Colon (tissue), 2 donors: ENCODE measurements at regions not wholly inside any gene's neighbourhood (a gene's known extent, or its start where the extent isn't known, plus 50 kb on each side); places are given as distances from the start of the nearest gene placed in this dataset.
"Not testable (repeated sequence)": the region's sequence is repeated elsewhere in the genome, so short reads cannot be mapped to it uniquely, and the experiment has no call there.

ENCODE experiments used
- FAIRE-seq: peaks from 2 replicates; lab custom pipeline; 2012; peaks lifted over from hg19 to GRCh38; lab: Jason Lieb, UNC
- donor health status: control.
- donor health status: control.

DNA sequence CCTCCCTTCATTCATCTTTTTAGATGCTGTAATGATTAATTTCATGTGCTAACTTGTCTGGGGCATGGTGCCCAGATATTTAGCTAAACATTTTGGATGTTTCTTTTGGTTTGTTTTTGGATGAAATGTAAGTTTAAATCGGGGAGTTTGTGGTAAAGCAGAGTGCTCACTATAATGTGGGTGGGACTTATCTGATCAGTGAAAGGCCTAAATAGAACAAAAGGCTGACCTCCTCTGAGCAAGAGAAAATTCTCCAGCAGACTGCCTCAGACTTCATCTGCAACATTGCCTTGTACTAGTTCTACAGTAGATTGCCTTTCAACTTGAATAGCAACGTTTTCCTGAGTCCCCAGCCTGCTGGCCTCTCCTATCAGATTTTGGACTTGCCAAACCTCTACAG lies 183.6 kb downstream of the S1PR1 start:
- no peak for FAIRE-seq

DNA sequence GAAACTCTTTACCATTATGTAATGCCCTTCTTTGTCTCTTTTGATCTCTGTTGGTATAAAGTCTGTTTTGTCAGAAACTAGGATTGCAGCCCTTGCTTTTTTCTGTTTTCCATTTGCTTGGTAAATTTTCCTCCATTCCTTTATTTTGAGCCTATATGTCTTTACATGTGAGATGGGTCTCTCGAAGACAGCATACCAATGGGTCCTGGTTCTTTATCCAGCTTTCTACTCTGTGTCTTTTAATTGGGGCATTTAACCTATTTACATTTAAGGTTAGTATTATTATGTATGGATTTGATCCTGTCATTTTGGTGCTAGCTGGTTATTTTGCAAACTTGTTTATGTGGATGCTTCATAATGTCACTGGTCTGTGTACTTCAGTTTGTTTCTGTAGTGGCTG lies 191.3 kb downstream of the S1PR1 start:
- FAIRE-seq, result not testable (repeated sequence)

DNA sequence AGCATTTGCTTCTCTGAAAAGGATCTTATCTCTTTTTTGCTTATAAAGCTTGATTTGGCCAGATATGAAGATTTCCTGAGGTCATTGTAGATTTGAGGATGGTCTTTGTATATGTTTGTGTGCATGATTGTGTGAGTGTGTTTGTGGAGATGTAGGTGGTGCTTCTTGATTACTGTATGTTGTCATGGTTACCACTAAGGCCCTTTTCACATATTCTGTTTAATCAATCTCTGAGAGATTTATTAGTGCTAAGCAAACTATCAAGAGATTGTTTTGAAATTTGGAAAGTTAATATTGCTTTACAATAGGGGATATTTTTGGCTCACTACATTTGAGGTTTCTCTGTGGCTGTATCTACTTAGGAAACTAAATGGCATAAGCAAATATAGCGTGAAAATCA lies 191.7 kb downstream of the S1PR1 start:
- FAIRE-seq, result no peak

DNA sequence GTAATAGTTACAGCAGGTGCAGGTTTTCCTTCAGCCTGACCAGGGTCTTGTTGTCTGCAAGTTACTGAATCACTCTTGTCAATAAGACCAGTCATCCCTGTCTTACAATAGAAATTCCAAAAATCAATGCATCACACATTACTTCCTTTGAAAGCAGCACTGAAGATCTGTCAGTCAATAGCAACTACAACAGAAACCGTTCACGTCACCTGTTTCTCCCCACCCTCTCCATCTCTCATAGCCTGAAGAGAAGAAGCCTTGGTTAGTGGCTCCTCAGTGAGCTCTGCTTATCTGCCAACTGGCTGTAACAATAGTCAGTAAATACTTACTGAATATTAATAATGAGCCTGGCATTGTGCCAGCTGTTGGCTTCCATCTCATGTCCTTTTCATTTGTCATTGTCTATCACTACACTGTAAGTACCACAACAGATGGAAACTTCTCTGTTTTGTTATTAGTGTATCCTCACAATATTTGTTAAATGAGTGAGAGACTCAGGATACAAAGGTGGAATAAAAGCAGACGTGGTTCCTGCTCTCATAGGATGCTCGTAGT lies 195.2 kb downstream of the S1PR1 start:
- no peak for FAIRE-seq

DNA sequence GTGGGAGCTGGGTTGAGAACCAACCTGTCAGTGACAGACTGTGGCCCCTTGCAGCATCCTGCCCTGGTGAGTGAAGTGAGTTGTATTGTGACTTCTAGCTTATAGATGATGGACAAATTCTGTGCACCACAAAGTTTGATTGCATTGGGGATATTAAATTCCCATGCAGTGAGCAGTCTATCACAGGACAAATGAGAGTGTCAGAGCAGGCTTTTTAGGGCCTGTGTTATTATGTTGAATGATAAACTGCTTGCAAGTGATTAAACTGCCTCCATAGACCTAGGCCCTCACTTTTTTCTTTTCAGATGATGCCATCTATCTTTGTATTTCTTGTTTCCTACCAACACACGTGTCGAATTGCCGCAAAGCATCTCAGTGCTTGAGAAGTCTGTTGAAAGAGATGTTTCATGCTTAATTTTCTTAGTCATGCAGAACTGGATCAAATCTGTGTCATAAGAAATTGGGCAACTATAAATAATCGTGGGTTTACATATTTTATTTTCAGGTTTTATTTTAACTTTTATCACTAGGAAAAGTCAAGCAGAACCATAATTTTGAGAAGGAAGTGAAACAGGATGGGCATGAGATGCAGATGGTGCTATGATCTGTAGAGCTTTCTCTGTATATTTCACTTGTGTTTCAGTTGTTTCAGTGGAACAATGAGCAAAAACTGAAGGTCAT lies 199.2 kb downstream of the S1PR1 start:
- no peak for FAIRE-seq

DNA sequence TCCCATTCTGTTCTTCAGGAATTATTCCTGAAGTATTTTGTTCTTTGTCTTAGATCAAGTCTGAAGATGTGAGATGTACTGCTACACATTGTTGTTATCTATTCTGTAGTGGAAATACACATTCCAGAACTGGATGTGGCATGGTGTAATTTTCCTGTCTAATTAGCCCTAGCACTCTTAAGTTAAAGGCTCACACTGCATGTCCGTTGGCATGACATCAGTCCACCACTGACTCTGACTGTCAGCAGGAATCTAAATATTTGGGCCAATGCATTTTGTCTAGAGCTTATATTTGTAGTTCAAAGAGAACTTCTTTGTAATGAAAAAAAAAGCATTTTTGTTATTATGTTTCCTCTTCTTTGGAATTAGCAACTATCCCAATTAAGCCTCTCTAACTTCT lies 201.0 kb downstream of the S1PR1 start:
- FAIRE-seq, result no peak

DNA sequence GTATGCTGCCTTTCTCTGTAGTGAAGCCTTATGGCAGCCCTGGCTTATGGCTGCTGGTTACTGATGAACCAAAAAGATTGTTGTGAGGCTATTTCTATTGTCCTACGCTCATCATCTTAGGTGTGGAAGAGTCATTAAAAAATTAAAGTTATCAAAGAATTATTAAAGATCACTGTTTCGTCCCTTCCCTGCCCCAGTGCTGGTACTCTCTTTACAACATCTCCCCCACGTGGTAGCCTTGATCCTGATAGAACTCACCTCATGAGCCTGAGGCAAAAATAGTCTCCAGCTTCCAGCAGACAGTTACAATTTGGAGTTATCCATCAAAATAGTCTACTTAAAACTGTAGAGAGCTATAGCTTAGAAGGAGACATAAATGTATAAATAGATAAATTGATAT lies 201.5 kb downstream of the S1PR1 start:
- no peak for FAIRE-seq

DNA sequence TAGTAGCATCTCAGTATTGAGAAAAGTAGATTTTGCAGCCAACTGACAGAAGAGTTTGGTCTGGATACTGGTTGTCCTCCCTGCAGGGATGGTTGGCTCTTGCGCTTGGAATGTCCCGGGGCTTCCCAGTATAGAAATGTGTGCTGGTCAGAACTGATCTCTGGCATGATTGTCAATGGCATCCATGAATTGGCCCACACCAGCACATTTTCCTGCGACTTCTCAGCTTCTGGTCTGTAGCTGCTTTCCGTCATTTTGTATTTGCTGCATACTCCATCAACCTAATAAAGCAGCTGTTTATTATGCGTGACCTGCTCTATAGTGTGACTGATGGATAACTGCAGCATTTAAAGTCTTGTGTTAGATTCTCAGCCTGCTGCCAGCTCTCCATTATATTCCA lies 203.7 kb downstream of the S1PR1 start:
- no peak for FAIRE-seq

DNA sequence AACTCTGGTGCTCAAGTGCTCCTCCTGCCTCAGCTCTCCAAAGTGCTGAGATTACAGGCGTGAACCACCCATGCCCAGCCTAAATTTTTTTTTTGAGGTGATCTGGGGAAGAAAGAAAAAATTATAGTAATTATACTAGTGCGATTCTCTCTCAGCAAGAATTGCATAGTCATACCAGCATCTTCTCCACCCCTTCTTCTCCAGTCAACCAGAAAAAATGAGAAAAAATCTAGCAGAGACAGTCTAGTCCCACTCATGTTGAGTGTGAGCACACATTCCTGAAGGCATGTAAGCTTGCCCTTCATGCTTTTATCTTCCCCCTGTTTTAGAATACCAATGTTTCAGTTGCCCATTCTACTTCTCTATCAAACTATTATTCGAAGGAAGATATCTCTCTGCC lies 207.6 kb downstream of the S1PR1 start:
- FAIRE-seq, result no peak

DNA sequence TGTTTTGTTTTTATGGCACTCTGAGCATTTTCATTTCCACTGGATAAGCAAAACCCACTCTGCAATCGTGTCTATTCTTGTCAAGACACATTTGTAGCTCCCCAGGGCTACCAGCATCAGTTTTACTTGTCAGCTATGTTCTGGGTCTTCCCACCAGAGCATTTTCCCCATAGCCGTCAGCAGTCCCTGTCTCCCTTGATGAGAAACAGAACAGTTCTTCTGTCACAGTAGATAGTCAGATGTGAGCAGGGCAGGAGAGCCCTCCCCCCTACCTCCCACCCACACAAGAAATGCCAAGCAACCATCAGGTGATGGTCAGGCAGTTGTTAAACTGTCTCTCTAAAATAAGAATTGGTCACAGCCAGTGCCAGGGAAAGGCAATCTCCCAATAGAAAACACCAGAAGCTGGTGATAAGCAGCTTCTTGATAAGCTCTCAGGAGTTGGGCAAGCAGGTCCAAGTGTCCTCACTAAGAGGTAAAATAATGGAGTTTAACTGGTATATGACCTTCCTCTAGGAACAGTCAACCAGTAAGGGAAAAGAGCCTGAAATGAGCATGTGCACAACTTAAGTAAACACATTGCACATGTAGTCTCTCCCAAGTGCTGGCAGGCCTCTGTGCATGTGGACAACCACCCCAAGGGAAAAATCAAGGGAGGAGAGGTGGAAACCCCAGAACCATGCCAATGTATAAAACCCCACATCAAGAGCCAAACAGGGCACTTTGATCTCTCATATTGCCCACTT lies 208.2 kb downstream of the S1PR1 start:
- no peak for FAIRE-seq

DNA sequence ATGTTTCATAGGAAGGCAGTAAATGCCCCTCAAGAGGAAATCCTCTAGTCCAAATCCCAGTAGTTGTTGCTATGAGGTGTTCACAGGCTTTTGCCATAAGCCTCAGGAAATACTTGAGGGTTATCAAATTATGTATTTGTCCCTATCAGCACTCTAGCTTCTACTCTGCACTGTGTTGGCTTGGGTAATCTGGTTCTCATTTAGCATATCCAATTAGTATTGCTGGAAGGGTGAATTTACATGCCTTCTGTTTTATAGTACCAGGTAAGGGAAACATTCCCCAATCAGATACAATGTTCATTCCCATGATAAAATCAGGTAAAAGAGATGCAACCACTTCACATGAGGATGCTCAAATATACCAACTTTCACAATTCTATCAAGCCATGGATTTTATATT lies 211.2 kb downstream of the S1PR1 start:
- FAIRE-seq, result no peak

DNA sequence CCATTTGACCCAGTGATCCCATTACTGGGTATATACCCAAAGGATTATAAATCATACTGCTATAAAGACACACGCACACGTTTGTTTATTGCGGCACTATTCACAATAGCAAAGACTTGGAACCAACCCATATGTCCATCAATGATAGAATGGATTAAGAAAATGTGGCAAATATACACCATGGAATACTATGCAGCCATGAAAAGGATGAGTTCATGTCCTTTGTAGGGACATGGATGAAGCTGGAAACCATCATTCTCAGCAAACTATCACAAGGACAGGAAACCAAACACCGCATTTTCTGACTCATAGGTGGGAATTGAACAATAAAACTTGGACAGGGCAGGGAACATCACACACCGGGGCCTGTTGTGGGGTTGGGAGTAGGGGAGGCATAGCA lies 213.9 kb downstream of the S1PR1 start:
- FAIRE-seq, result not testable (repeated sequence)

DNA sequence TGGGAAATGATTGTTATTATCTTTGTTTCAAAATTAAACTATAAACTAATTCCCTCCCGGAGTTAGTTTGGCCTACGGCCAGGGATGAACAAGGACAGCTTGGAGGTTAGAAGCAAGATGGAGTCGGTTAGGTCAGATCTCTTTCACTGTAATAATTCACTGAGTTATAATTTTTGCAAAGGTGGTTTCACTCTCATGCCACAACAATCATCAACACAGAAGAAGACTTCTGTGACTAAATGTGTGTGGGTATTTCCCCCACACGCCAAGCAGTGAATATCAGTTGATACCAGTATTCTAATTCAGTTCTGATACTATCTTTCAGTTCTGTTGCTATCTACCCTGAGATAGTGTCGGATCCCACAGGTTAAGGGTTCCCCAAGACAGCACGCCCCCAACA lies 215.1 kb downstream of the S1PR1 start:
- FAIRE-seq, result no peak

DNA sequence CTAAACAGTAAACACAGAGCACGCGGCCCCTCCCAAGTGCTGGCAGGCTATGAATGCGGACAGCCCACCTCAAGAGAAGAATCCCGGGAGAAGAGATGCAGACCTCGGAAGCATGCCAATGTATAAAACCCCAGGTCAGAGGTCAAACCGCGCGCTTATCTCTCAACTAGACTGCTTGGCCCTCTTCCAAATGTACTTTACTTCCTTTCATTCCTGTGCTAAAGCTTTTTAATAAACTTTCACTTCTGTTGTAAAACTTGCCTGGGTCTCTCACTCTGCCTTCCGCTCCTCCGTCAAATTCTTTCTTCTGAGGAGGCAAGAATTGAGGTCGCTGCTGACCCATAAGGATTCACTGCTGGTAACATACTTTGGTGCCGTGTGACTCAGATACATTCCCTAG lies 216.0 kb downstream of the S1PR1 start:
- FAIRE-seq, result no peak

DNA sequence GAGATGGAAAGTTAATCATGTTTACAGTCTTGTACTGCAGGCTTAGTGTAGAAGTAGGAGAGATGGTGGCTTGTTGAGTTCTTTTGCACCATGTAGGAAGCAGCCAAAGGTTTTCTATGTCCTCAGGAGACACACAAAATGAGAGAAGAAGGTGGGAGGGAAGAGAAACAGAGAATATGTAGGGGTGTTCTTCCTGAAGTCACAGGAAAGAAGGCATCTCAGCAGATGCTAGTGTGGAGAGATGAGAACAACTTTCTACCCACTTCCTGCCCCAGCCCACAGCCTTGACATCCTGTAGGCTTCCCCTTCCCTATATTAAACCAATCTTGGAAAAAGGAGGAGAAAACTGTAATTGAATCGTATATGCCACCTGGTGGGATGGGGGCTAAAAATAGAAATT lies 217.0 kb downstream of the S1PR1 start:
- no peak for FAIRE-seq

DNA sequence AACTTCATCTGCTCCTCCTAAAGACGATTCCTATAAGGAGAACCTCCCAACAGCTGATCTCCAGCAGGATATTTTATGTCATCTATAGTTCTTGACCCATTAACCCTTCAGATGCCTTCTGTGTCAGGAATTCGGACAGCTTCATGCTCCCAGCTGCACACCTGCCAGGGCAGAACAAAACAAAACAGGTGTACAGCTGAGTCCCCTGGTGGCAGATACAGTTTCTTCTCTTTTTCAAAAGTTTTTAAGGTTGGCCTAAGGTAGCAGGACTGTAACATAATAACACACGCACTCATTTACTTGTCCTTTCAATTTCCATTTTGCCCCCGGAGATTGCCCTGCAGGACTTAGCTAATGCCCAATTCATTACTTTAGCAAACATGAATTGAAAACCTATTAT lies 218.3 kb downstream of the S1PR1 start:
- no peak for FAIRE-seq

DNA sequence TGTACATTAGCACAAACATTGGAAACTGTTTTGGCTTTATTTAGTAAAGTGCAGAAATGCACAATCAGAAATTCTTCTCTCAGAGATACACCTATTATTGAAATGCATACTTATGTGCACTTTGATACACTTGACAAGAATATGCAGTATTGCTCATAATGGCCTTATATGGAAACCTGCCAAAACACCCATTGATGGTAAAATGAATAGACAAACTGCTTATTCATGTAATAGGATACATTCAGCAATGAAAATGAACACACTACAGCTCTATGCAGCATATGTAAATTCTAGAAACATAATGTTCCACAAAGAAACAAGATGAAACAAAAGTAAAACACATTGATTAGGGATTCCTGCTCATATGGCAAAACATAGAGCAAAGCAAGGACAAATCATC lies 223.9 kb downstream of the S1PR1 start:
- no peak for FAIRE-seq

DNA sequence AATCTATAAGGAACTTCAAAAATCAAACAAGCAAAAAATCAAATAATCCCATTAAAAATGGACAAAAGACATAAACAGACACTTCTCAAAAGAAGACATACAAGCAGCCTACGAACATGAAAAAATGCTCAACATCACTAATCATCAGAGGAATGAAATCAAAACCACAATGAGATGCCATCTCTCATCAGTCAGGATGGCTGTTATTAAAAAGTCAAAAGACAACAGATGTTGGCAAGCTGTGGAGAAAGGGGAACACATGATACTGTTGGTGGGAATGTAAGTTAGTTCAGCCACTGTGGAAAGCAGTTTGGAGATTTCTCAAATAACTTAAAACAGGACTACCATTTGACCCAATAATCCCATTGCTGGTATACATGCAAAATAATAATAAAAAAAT lies 226.4 kb downstream of the S1PR1 start:
- no peak for FAIRE-seq

DNA sequence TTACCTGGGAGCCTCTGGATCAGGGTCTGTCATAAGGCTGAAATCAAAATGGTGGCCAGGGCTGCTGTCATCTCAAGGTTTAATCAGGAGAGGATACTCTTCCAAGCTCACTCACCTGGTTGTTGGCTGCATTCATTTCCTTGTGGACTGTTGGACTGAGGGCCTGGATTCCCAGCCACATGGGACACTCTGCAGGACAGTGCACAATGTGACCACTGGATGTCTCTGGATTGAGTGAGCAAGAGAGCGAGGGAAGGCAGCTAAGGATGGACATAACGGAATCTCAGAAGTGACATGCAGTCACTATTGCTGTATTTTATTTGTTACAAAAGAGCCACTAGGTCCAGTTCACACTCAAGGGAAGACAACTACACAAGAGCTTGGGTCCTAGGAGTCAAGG lies 229.1 kb downstream of the S1PR1 start:
- no peak for FAIRE-seq

DNA sequence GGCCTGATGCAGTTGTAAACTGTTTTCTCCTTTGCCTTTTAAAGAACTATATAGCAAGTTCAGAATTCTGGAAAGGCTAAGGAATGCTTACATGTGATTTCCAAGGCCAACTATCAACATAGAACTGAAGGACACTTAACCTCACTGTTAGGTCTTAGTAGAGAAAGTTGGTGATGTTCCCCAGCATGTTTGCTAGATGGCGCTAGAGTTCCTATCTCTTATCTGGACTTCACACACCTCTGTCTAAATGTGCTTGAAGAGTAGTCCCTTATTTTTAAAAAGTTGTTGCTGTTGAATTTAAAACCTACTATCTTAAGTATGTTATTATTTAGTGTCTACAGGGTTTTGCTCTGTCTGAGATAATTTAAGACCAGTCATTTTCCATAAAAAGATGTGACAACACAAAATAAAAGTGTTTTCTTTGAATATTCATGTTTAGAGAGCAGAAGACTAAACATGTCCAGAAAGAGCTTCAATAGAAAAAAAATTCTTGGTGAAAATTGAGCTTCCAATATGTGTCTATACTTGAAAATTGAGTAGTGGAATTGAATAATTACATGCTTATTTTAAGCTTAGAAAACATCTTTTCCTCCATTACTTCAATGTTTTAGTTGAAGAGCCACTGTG lies 237.3 kb downstream of the S1PR1 start:
- FAIRE-seq, result no peak

DNA sequence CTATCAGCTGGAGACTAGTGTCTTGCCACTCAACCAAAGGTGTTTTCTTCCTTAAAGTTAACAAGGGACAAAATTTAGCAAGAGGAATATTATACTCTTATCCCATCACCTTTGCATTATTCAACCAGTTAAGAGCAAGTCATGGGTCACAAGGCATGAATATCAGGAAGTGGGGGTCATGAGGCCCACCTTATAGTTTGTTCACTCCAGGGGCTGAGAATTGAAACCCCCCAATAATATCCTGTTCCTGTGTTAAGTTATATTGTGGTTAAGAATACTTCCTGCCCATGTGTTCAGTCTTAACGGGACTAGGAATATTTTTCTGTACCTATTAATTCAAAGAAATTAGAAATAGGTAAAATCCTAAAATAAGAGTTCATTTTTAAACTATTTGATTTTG lies 239.7 kb downstream of the S1PR1 start:
- FAIRE-seq, result no peak

DNA sequence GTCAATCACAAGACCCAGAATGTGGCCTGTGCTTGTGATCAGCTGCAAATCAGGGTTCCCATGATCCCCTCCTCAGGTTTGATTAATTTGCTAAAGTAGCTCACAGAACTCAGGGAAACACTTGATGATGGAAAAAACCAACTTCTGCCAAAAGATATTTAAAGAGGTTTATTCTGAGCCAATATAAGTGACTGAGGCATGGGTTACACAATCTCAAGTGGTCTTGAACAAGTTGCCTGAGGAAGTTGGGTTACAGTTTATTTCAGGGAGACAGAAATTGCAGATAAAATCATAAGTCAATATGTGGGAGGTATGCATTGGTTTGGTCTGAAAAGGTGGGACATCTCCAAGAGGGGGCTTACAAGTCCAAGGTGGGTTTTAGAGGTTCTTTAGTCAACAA lies 243.1 kb downstream of the S1PR1 start:
- FAIRE-seq, result no peak

DNA sequence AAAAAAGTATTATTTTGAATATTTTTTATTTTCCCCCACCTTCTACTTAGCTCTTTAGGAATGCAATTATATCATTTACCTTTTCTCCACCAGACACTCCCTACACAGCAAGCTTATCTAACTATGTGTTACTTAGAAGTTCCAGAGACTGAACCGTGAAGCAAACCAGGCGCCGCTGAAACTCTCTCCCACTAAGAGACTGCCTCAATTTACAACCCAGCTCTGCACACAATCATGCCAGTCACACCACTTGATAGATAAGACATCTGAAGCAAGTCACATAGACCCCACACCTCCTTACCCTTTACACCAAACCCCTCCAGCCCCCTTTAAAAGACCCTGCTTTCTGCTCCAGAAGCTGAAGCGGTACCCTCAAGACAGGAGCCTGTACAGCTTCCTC lies 245.5 kb downstream of the S1PR1 start:
- no peak for FAIRE-seq
